ENCODE measurements at regions not wholly inside any gene's neighbourhood (a gene's known extent, or its start where the extent isn't known, plus 50 kb on each side); places are given as distances from the start of the nearest gene placed in this dataset.

DNA sequence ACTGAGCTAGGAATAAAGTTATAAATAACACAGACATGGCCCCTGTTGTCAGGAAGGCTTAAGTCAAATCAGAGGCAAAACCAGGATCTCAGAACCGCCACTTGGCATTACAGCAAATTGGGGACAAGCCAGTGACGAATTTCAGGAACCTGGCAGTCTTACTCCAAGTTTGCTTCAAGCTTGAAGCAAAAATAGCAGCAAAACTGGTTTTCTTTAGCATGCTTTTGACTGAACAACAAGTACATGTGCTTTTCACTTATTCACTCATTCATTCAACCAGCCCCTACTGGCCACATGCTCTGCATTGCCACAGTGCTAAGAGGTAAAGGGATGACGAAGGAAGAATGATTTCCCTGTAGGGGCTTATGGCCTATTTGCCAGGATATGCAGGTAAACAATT lies 253.9 kb upstream of the PPARGC1A start:
- DNase-seq (ENCODE audit: low read depth, low spot score) (no peak), FAIRE-seq (no peak)
- Histone ChIP-seq H3K9me1 (replicated peaks; ENCODE audit: control insufficient read depth, extremely low read depth, insufficient read depth, low read length) (no peaks in the 10 kb centered on the region), H4K20me1 (replicated peaks; ENCODE audit: control insufficient read depth, extremely low read depth, insufficient read depth, low read length) (no peaks in the 10 kb centered on the region), H3K36me3 (ENCODE audit: control insufficient read depth in 2 of 2, extremely low read depth in 1 of 2, insufficient read depth in 2 of 2, low read length in 2 of 2) (no peaks in the 10 kb centered on the region), H3K9me3 (replicated peaks; ENCODE audit: control insufficient read depth, insufficient read depth, low read length) (no peaks in the 10 kb centered on the region), H3K27ac (ENCODE audit: insufficient read depth, low read depth, low read length) (no peak overlapping the region), H2AFZ (ENCODE audit: low read depth, low read length) (no peak overlapping the region), H3K27me3 (ENCODE audit: control insufficient read depth in 2 of 2, insufficient read depth in 2 of 2, low read length in 2 of 2) (no peaks in the 10 kb centered on the region), H3K9ac (replicated peaks; ENCODE audit: extremely low read depth, insufficient read depth, low read length) (no peak overlapping the region), H3K79me2 (ENCODE audit: control insufficient read depth, insufficient read depth, low read length) (no peaks in the 10 kb centered on the region), H3K4me2 (ENCODE audit: insufficient read depth, low read length) (no peak overlapping the region), H3K4me3 (replicated peaks in 1 of 3; ENCODE audit: insufficient read depth in 1 of 3, low read depth in 1 of 3, low read length in 3 of 3) (no peak overlapping the region), H3K4me1 (ENCODE audit: control insufficient read depth, extremely low read depth, insufficient read depth, low read length) (no peaks in the 10 kb centered on the region)
- ChIA-PET CTCF (no interaction called here), POLR2A (no interaction called here)
- no TSS peak for BruUV-seq (replicated peaks)
- TF ChIP-seq POLR2AphosphoS5 (IDR thresholded peaks at IDR 0.05; ENCODE audit: insufficient read depth, low read depth, low read length) = no peak
- no peak for TF ChIP-seq MYC (IDR thresholded peaks at IDR 0.05; ENCODE audit: low read depth, low read length)
- TF ChIP-seq CTCF (IDR thresholded peaks at IDR 0.05; ENCODE audit: extremely low read depth in 1 of 2, insufficient read depth in 1 of 2, low read depth in 1 of 2, low read length in 2 of 2) = no peak
- no peak for TF ChIP-seq EZH2 (IDR thresholded peaks at IDR 0.05; ENCODE audit: borderline replicate concordance, low read depth, low read length, severe bottlenecking)
- no peak for TF ChIP-seq MAX (IDR thresholded peaks at IDR 0.05; ENCODE audit: insufficient read depth, insufficient read length)
- TF ChIP-seq FOS (IDR thresholded peaks at IDR 0.05; ENCODE audit: borderline replicate concordance, insufficient read depth, low read length) = no peak
- no peak for TF ChIP-seq JUN (IDR thresholded peaks at IDR 0.05; ENCODE audit: borderline replicate concordance, insufficient read depth, insufficient read length, low read depth)
- TF ChIP-seq POLR2A (IDR thresholded peaks at IDR 0.05; ENCODE audit: low read depth, low read length) = no peak
- no peak for TF ChIP-seq GATA2 (IDR thresholded peaks at IDR 0.05; ENCODE audit: insufficient read depth, insufficient read length, low read depth, low read length)
- intact Hi-C loops (cut with micrococcal nuclease) = no loop called here
- dilution Hi-C loops (cut with MboI; ENCODE audit: extremely low pct_ligation_motif_present, low sequenced_read_pairs) = no loop called here

Data from endothelial cell of umbilical vein (primary cell).